DMS153 treated with DMSO at 0.1 percent for 48 hours (cell line): ENCODE measurements at regions not wholly inside any gene's neighbourhood (a gene's known extent, or its start where the extent isn't known, plus 50 kb on each side); places are given as distances from the start of the nearest gene placed in this dataset.
"Not testable (repeated sequence)": the region's sequence is repeated elsewhere in the genome, so short reads cannot be mapped to it uniquely, and the experiment has no call there.

Experiments
- DNase-seq: peaks from one replicate; lab custom pipeline; 2025; ENCODE audit not compliant: unreplicated experiment; lab: John Stamatoyannopoulos, UW

DNA sequence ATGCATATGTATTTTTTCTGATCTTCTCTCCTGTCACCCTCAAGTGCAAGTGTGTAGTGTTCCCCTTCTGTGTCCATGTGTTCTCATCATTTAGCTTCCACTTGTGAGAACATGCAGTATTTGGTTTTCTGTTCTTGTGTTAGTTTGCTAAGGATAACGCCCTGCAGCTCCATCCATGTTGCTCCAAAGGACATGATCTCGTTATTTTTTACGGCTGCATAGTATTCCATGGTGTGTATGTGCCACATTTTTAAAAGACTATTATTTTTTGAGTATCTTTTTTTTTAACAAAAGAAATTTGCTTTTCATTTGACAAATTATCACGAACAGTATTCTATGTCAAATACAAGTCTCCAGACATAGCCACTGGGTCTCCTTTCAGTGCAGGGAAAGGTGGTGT, 110.1 kb upstream of the ZNF746 start:
- DNase-seq = no peak

DNA sequence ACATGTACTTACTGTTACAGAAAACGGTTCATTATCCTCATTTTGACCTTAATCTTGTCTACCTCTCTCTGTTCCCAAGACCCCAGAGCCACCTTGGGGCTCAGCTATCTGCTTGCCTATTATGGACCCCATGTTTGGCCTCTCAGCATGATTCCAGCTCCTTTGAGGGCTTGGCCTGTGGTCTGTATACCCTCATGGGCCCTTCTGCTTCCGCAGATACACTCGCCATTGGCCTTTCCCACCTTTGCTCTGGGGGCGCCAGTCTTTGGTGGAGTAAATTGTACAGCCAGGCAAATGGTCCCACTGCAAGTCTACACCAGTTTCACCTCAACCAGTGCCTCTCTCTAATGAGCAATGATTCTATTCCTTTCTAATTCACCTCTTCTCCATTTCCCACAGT, 109.2 kb upstream of the ZNF746 start:
- no peak for DNase-seq

DNA sequence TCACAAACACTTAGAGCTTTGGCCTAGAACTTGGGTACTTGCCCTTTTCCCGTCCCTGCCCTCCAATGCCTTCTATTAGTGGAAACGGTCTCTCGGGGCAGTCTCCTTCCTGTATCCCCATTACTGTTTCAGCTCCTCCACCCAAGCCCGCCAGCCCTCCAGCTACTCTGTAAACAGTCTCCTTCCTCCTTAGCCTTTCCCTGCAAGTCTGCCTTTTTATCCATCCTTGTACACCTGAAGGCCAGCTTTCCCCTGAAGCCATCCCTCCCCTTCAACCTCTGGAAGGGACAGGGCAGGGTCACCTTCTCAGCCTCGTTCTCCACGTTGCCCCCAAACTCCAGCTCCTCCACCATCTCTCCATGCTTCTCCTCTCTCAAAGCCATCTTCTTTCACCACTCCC, 108.1 kb upstream of the ZNF746 start:
- no peak for DNase-seq

DNA sequence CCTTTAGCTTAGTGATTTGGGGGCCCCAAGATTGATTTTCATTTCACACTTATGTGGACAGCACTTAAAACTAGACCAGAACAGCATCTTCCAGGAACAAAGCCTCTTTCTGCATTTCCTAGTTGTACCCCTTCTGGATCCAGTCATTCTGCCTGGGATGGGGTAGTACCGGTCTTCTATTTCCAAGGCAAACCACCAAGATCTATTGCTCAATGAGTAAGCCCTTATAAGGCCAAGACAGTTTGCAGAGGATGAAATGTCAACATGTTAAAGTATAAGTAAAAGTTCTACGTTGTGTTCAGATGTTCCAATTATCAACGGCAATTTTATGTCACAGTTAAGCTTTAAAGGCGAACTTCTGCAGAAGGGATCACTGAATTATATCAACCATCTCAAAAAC, 106.9 kb upstream of the ZNF746 start:
- no peak for DNase-seq

GRCh38 chr7:149600669-149601330, 103.2 kb upstream of the ZNF746 start:
- DNase-seq = not testable (repeated sequence)

GRCh38 chr7:149599636-149600206, 102.1 kb upstream of the ZNF746 start:
- DNase-seq = no peak

DNA sequence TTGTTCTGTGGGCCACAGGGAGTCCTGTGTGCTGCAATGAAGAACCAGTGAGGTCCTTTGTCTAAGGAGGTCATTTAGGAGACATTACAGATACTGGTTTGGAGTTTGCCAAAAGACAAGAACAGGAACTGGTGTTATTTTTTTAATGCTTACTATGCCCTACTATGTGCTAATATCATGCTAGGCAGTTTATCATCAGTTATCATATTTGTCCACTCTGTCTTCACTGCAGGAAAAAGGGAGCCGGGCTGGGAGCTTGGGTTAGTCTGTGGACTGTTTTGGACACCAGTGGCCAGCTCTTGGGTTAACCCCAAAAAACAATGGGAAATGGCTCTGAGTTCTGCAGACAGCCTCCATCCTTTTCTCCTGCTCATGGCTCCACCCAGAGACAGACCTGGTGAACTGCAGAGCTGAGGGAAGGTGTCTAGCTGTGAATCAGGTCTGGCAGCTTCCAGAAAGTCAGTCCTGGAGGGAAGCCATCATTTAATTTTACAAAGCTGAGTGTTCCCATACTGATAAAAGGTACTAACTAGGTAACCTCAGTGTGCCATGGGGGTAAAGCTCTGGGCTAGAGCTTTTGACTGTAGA, 101.2 kb upstream of the ZNF746 start:
- DNase-seq = no peak

- not testable (repeated sequence) for DNase-seq
Measured at GRCh38 chr7:149597789-149598188, 100.2 kb upstream of the ZNF746 start.

GRCh38 chr7:149595541-149595940, 97.9 kb upstream of the ZNF746 start:
- no peak for DNase-seq

- DNase-seq = no peak
Measured at GRCh38 chr7:149595078-149595477, 97.5 kb upstream of the ZNF746 start.

DNA sequence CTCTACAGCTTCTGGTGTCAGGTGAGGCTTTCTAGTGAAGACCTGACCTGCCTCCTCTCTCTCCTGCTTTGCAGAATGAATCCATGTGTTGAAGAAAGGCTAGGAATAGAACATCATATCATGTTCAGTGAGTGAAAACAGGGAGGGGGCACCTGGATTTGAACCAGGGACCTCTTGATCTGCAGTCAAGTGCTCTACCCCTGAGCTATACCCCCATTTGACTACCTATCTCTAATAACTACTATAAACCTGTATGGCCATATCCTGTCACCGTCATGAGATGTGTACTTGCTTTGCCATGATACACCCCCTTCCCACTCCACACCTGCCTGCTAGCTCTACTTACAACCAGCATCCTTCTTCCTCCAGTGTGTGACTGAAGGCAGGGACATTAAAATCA, 91.3 kb upstream of the ZNF746 start:
- no peak for DNase-seq

GRCh38 chr7:149586646-149587645, 89.3 kb upstream of the ZNF746 start:
- DNase-seq = no peak

- no peak for DNase-seq
Measured at GRCh38 chr7:149584530-149584929, 86.9 kb upstream of the ZNF746 start.

DNA sequence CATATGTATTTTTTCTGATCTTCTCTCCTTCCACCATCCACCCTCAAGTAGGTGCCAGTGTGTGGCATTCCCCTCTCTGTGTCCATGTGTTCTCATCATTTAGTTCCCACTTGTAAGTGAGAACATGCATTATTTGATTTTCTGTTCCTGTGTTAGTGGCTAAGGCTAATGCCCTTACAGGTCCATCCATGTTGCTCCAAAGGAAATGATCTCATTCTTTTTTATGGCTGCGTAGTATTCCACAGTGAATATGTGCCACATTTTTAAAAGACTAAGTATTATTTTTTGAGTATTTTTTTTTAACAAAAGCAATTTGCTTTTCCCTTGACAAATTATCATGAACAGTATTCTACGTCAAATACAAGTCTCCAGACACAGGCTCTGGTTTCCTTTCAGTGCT, 86.4 kb upstream of the ZNF746 start:
- DNase-seq = no peak

DNA sequence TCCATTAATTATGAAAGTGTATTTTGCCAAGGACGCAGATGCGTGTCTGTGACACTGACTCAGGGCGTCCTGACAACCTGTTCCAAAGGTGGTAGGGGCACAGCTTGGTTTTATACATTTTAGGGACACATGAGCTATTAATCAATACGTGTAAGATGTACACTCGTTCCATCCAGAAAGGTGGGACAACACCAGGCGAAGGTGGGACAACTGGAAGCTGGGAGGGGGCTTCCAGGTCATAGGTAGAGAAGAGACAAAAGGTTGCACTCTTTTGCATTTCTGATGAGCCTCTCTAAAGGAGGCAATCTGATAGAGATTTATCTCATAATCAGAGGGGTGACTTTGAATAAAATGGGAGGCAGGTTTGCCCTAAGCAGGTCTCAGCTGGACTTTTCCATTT, 82.7 kb upstream of the ZNF746 start:
- no peak for DNase-seq

DNA sequence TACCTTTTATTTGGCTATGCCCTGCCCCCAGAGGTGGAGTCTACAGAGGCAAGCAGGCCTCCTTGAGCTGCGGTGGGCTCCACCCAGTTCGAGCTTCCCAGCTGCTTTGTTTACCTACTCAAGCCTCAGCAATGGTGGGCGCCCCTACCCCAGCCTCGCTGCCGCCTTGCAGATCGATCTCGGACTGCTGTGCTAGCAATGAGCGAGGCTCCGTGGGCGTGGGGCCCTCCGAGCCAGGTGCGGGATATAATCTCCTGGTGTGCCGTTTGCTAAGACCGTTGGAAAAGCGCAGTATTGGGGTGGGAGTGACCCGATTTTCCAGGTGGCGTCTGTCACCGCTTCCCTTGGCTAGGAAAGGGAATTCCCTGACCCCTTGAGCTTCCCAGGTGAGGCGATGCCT, 81.8 kb upstream of the ZNF746 start:
- not testable (repeated sequence) for DNase-seq

- DNase-seq = not testable (repeated sequence)
Measured at GRCh38 chr7:149574428-149574827, 76.8 kb upstream of the ZNF746 start.

DNA sequence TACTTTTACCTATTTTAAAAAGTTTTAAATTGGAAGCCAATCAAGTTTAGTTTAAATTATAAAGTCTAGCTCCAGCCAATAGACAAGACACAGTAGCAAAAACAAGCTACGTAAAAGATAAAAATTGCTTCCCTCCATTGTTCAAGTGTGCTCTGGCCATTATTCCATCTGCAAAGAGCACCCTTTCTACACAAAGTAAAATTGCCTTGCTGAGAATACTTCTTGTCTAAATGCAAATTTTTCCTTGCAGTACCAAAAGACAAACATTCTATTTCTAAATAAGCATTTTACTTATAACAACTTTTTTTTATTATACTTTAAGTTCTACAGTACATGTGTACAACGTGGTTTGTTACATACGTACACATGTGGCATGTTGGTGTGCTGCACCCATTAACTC, 75.9 kb upstream of the ZNF746 start:
- DNase-seq = no peak

DNA sequence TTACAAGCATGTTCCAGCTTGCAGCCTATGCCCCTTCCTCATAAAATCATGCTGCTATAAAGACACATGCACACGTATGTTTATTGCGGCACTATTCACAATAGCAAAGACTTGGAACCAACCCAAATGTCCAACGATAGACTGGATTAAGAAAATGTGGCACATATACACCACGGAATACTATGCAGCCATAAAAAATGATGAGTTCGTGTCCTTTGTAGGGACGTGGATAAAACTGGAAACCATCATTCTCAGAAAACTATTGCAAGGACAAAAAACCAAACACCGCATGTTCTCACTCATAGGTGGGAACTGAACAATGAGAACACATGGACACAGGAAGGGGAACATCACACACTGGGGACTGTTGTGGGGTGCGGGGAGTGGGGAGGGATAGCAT, 75.3 kb upstream of the ZNF746 start:
- DNase-seq = not testable (repeated sequence)

DNA sequence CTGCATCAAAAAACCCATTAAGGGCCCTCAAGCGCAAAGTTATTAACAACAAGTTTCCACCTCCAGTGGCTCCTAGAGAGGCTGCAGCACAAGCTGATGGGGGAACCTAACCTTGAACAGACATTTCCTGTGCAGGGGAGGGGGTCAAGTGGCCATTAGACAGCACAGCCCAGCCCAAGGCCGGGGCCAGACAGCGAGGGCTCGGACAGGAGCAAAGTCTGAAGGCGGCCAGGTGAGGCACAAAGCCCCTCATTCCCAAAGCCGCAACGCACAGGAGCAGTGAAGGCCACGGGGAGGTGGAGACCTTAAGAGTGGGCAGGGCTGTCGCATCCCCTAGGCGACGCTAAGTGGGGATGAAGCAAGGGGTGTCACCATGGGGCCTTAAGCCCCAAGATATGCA, 73.2 kb upstream of the ZNF746 start:
- DNase-seq = no peak

DNA sequence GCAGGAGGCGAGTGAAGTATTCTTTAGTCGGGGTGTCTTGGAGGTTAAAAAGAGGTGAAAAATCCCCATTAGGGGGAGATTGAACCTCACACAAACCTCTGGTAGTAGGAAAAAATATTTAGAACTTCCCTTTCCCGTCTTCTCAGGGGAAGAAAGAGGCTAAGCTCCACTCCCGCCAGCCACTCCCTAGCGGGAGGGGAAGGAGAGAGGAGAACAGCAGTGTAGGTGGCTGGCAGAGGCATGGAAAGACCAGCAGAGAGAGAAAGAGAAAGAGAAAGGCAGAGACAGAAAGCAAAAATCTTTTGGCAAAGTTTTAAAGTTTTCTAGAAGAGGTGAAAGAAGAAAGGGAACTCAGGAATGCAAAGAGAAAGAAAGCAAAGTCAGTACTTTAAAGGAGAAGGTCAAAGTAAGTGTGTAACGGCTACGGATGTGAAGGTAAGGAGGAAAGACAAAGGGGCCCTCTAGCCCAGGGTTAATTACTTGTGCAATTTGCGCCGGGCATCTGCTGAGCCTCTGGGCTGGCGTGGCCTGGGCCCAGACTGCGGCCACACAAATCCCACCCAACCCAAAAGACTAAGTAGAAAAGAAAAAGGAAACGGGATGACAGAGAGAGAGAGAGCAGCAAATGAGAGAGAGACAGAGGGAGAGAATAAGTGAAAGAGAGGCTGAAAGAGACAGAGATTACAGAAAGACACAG, 72.3 kb upstream of the ZNF746 start:
- DNase-seq = no peak
